ENCODE measurements at regions not wholly inside any gene's neighbourhood (a gene's known extent, or its start where the extent isn't known, plus 50 kb on each side); places are given as distances from the start of the nearest gene placed in this dataset.
"Not testable (repeated sequence)": the region's sequence is repeated elsewhere in the genome, so short reads cannot be mapped to it uniquely, and the experiment has no call there.

- 28% methylated on average over 8 of the region's 8 CpGs for WGBS (ENCODE audit: low lambda C conversion rate)
These were observed 61.6 kb upstream of the POTEH start for GRCh38 chr22:15628224-15628623.

GRCh38 chr22:15636765-15637164 is 53.1 kb upstream of the POTEH start:
- POLR2A ChIA-PET; H3K4me1 ChIP-seq (ENCODE audit: control insufficient read depth in 1 of 2, insufficient read depth in 2 of 2, low read depth in 1 of 2, low read length in 1 of 2); DNase-seq; H3K4me2 ChIP-seq; H2AFZ ChIP-seq (ENCODE audit: low read depth); H4K20me1 ChIP-seq (ENCODE audit: insufficient read depth); H3K4me3 ChIP-seq (ENCODE audit: low read depth in 2 of 2, low read length in 1 of 2); H3K27me3 ChIP-seq (ENCODE audit: insufficient read depth); H3F3A ChIP-seq (replicated peaks; ENCODE audit: insufficient read depth); H3K36me3 ChIP-seq (replicated peaks in 1 of 2; ENCODE audit: control insufficient read depth in 1 of 2, insufficient read depth in 2 of 2, low read length in 1 of 2); H3K27ac ChIP-seq (ENCODE audit: low read depth in 2 of 2, low read length in 1 of 2); H3K79me2 ChIP-seq (ENCODE audit: insufficient read depth); H3K9ac ChIP-seq; CTCF ChIA-PET; H3K9me2 ChIP-seq; H3K9me3 ChIP-seq: not testable (repeated sequence)
- WGBS (ENCODE audit: low lambda C conversion rate), result 20% methylated on average over 1 of the region's 12 CpGs

More at GRCh38 chr22:15628224-15628623, 61.6 kb upstream of the POTEH start:
- H2AFZ ChIP-seq (ENCODE audit: low read depth); H3K36me3 ChIP-seq (replicated peaks in 1 of 2; ENCODE audit: control insufficient read depth in 1 of 2, insufficient read depth in 2 of 2, low read length in 1 of 2); H3K9me3 ChIP-seq; H3K4me3 ChIP-seq (ENCODE audit: low read depth in 2 of 2, low read length in 1 of 2); H3K4me2 ChIP-seq; DNase-seq; CTCF ChIA-PET; H3K9me2 ChIP-seq; POLR2A ChIA-PET; H3K27me3 ChIP-seq (ENCODE audit: insufficient read depth); H3K4me1 ChIP-seq (ENCODE audit: control insufficient read depth in 1 of 2, insufficient read depth in 2 of 2, low read depth in 1 of 2, low read length in 1 of 2); H3K27ac ChIP-seq (ENCODE audit: low read depth in 2 of 2, low read length in 1 of 2); H3F3A ChIP-seq (replicated peaks; ENCODE audit: insufficient read depth); H4K20me1 ChIP-seq (ENCODE audit: insufficient read depth); H3K79me2 ChIP-seq (ENCODE audit: insufficient read depth); H3K9ac ChIP-seq: not testable (repeated sequence)

GRCh38 chr22:15637471-15637870 is 52.4 kb upstream of the POTEH start:
- CTCF ChIA-PET; H3K9me2 ChIP-seq; H3K4me2 ChIP-seq; H3K4me3 ChIP-seq (ENCODE audit: low read depth in 2 of 2, low read length in 1 of 2); H3K9me3 ChIP-seq; H3K9ac ChIP-seq; H3F3A ChIP-seq (replicated peaks; ENCODE audit: insufficient read depth); POLR2A ChIA-PET; H3K27ac ChIP-seq (ENCODE audit: low read depth in 2 of 2, low read length in 1 of 2); H3K27me3 ChIP-seq (ENCODE audit: insufficient read depth); H3K36me3 ChIP-seq (replicated peaks in 1 of 2; ENCODE audit: control insufficient read depth in 1 of 2, insufficient read depth in 2 of 2, low read length in 1 of 2); H2AFZ ChIP-seq (ENCODE audit: low read depth); H3K79me2 ChIP-seq (ENCODE audit: insufficient read depth); DNase-seq; H3K4me1 ChIP-seq (ENCODE audit: control insufficient read depth in 1 of 2, insufficient read depth in 2 of 2, low read depth in 1 of 2, low read length in 1 of 2); H4K20me1 ChIP-seq (ENCODE audit: insufficient read depth): not testable (repeated sequence)
- WGBS (ENCODE audit: low lambda C conversion rate), result no CpG with 5 or more reads among the region's 2 CpGs

- CTCF ChIA-PET; DNase-seq; POLR2A ChIA-PET; H3K4me2 ChIP-seq; H3K79me2 ChIP-seq (ENCODE audit: insufficient read depth); H3F3A ChIP-seq (replicated peaks; ENCODE audit: insufficient read depth); H3K9ac ChIP-seq; H4K20me1 ChIP-seq (ENCODE audit: insufficient read depth); H3K27me3 ChIP-seq (ENCODE audit: insufficient read depth); H3K36me3 ChIP-seq (replicated peaks in 1 of 2; ENCODE audit: control insufficient read depth in 1 of 2, insufficient read depth in 2 of 2, low read length in 1 of 2); H3K4me1 ChIP-seq (ENCODE audit: control insufficient read depth in 1 of 2, insufficient read depth in 2 of 2, low read depth in 1 of 2, low read length in 1 of 2); H3K9me2 ChIP-seq; H3K9me3 ChIP-seq; H3K4me3 ChIP-seq (ENCODE audit: low read depth in 2 of 2, low read length in 1 of 2); H3K27ac ChIP-seq (ENCODE audit: low read depth in 2 of 2, low read length in 1 of 2); H2AFZ ChIP-seq (ENCODE audit: low read depth): not testable (repeated sequence)
- WGBS (ENCODE audit: low lambda C conversion rate), result 25% methylated on average over 7 of the region's 11 CpGs
These were observed 51.9 kb upstream of the POTEH start for GRCh38 chr22:15637886-15638285.

Small RNA genes in the stretch of these regions (small RNA-seq; reads per million reads assigned to genes)
- gene AP000532.1 (0 reads per million in 7 experiments), gene AP000533.3 (0 reads per million in 7 experiments)

Data from SK-N-SH (cell line).